ENCODE measurements at regions not wholly inside any gene's neighbourhood (a gene's known extent, or its start where the extent isn't known, plus 50 kb on each side); places are given as distances from the start of the nearest gene placed in this dataset.

- no peak for TF ChIP-seq CTCF (IDR thresholded peaks at IDR 0.05)
- TF ChIP-seq EP300 (IDR thresholded peaks at IDR 0.05), result no peak
- no peak for TF ChIP-seq RNF2 (IDR thresholded peaks at IDR 0.05; ENCODE audit: borderline replicate concordance, low read depth)
- no peak for TF ChIP-seq RAD21 (conservative IDR thresholded peaks at IDR 0.05 in 1 of 2, IDR thresholded peaks at IDR 0.05 in 1 of 2)
- TF ChIP-seq PBX3 (IDR thresholded peaks at IDR 0.05), result no peak
- TF ChIP-seq CHD2 (IDR thresholded peaks at IDR 0.05; ENCODE audit: low read length, partially characterized antibody), result no peak
These were observed 55.6 kb upstream of the ADRA2C start for GRCh38 chr4:3710451-3711182.

All from A549 (cell line).